GM18505 (cell line): ENCODE measurements at regions not wholly inside any gene's neighbourhood (a gene's known extent, or its start where the extent isn't known, plus 50 kb on each side); places are given as distances from the start of the nearest gene placed in this dataset.

Source experiments
- ATAC-seq: cut with Tn5 transposase; IDR thresholded peaks from one replicate; pipeline ENCODE4 v1.9.1; 2021; ENCODE audit not compliant: unreplicated experiment
- POLR2A ChIP-seq: IDR thresholded peaks from 4 replicates; pipeline ENCODE4 v1.6.1; 2011; ENCODE audit warnings: borderline replicate concordance; ENCODE audit not compliant: insufficient read depth, insufficient read length; ENCODE audit errors: extremely low read depth

- no peak for TF ChIP-seq POLR2A
Measured at GRCh38 chr18:2293109-2293839, 278.0 kb downstream of the METTL4 start.

GRCh38 chr18:2301316-2301715, 270.0 kb downstream of the METTL4 start:
- no peak for TF ChIP-seq POLR2A

More at GRCh38 chr18:2293109-2293839, 278.0 kb downstream of the METTL4 start:
- no peak for ATAC-seq

GRCh38 chr18:2302012-2302411, 269.3 kb downstream of the METTL4 start:
- ATAC-seq = no peak
- TF ChIP-seq POLR2A = no peak

More at GRCh38 chr18:2301316-2301715, 270.0 kb downstream of the METTL4 start:
- ATAC-seq = no peak

GRCh38 chr18:2302628-2303516, 268.4 kb downstream of the METTL4 start:
- no peak for TF ChIP-seq POLR2A
- no peak for ATAC-seq

GRCh38 chr18:2303517-2304238, 267.6 kb downstream of the METTL4 start:
- ATAC-seq = no peak
- TF ChIP-seq POLR2A = no peak

- TF ChIP-seq POLR2A = no peak
- ATAC-seq = no peak
Measured at GRCh38 chr18:2304378-2305175, 266.7 kb downstream of the METTL4 start.

- TF ChIP-seq POLR2A = no peak
- no peak for ATAC-seq
Measured at GRCh38 chr18:2306606-2307005, 264.7 kb downstream of the METTL4 start.

- no peak for ATAC-seq
- no peak for TF ChIP-seq POLR2A
Measured at GRCh38 chr18:2310886-2311285, 260.4 kb downstream of the METTL4 start.

GRCh38 chr18:2312440-2312839, 258.9 kb downstream of the METTL4 start:
- ATAC-seq = peak; percentile 74
- TF ChIP-seq POLR2A = no peak

- no peak for TF ChIP-seq POLR2A
Measured at GRCh38 chr18:2313332-2313731, 258.0 kb downstream of the METTL4 start.

GRCh38 chr18:2316082-2316750, 255.1 kb downstream of the METTL4 start:
- ATAC-seq = no peak
- no peak for TF ChIP-seq POLR2A

More at GRCh38 chr18:2313332-2313731, 258.0 kb downstream of the METTL4 start:
- no peak for ATAC-seq

- no peak for ATAC-seq
- no peak for TF ChIP-seq POLR2A
Measured at GRCh38 chr18:2316751-2317696, 254.3 kb downstream of the METTL4 start.

- no peak for ATAC-seq
- no peak for TF ChIP-seq POLR2A
Measured at GRCh38 chr18:2324459-2324858, 246.8 kb downstream of the METTL4 start.
